ENCODE measurements at regions not wholly inside any gene's neighbourhood (a gene's known extent, or its start where the extent isn't known, plus 50 kb on each side); places are given as distances from the start of the nearest gene placed in this dataset.

DNA sequence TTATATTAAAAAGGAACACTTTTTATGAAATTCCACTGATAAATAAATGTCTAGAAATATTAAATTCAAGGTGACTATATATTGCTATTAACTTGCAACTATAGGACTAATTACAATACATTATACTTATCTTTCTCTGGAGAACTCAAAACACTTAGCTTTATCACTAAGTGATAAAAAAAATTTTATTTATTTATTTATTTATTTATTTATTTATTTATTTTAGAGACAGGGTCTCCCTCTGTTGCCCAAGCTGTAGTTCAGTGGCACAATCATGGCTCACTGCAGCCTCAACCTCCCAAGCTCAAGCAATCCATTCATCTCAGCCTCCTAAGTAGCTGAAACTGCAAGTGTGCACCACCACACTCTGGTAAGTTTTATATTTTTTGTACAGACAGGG lies 451.1 kb downstream of the DSC3 start:
- Mint-ChIP-seq H3K27ac (no peak overlapping the region), H3K27me3 (no peaks in the 10 kb centered on the region), H3K4me1 (no peaks in the 10 kb centered on the region), H3K9me3 (ENCODE audit: insufficient read depth) (peaks cover 2% of the 10 kb centered on the region), H3K4me3 (no peak overlapping the region)
- Histone ChIP-seq H3K36me3 (replicated peaks in 1 of 2; ENCODE audit: control extremely low read depth in 1 of 2, control insufficient read depth in 1 of 2, extremely low read depth in 1 of 2, insufficient read depth in 2 of 2, low read length in 1 of 2) (no peaks in the 10 kb centered on the region), H3K27me3 (replicated peaks in 1 of 4; ENCODE audit: control extremely low read depth in 1 of 4, control insufficient read depth in 3 of 4, insufficient read depth in 4 of 4, low read length in 3 of 4) (no peaks in the 10 kb centered on the region), H3K27ac (ENCODE audit: low read length in 2 of 2) (no peak overlapping the region), H3K4me2 (replicated peaks; ENCODE audit: low read depth, low read length, poor library complexity, severe bottlenecking) (no peak overlapping the region), H3K9ac (ENCODE audit: low read length) (no peak overlapping the region), H3K4me1 (ENCODE audit: control insufficient read depth in 2 of 2, insufficient read depth in 2 of 2, low read length in 2 of 2) (no peaks in the 10 kb centered on the region), H4K20me1 (ENCODE audit: control insufficient read depth, insufficient read depth, low read length, poor library complexity, severe bottlenecking) (no peaks in the 10 kb centered on the region), H2AFZ (ENCODE audit: insufficient read depth, low read depth, low read length, poor library complexity, severe bottlenecking) (no peak overlapping the region), H3K9me3 (ENCODE audit: control extremely low read depth in 1 of 3, control insufficient read depth in 2 of 3, insufficient read depth in 1 of 3, low read length in 2 of 3) (no peaks in the 10 kb centered on the region), H3K79me2 (ENCODE audit: control insufficient read depth, insufficient read depth, low read length) (no peaks in the 10 kb centered on the region), H3K4me3 (ENCODE audit: control extremely low read depth in 1 of 5, extremely low read depth in 1 of 5, insufficient read depth in 1 of 5, low read depth in 2 of 5, low read length in 4 of 5) (no peak overlapping the region)
- DNase-seq (no peak), ATAC-seq (ENCODE audit: low read depth) (no peak)
- CTCF ChIA-PET, result no interaction called here
- POLR2A ChIA-PET, result no interaction called here
- intact Hi-C loops (cut with micrococcal nuclease), result no loop called here
- no peak for TF ChIP-seq EZH2 (IDR thresholded peaks at IDR 0.05; ENCODE audit: borderline replicate concordance, insufficient read depth, low read depth, low read length, poor library complexity, severe bottlenecking)
- TF ChIP-seq, protein P1, sequence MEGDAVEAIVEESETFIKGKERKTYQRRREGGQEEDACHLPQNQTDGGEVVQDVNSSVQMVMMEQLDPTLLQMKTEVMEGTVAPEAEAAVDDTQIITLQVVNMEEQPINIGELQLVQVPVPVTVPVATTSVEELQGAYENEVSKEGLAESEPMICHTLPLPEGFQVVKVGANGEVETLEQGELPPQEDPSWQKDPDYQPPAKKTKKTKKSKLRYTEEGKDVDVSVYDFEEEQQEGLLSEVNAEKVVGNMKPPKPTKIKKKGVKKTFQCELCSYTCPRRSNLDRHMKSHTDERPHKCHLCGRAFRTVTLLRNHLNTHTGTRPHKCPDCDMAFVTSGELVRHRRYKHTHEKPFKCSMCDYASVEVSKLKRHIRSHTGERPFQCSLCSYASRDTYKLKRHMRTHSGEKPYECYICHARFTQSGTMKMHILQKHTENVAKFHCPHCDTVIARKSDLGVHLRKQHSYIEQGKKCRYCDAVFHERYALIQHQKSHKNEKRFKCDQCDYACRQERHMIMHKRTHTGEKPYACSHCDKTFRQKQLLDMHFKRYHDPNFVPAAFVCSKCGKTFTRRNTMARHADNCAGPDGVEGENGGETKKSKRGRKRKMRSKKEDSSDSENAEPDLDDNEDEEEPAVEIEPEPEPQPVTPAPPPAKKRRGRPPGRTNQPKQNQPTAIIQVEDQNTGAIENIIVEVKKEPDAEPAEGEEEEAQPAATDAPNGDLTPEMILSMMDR (IDR thresholded peaks at IDR 0.05), result no peak

DNA sequence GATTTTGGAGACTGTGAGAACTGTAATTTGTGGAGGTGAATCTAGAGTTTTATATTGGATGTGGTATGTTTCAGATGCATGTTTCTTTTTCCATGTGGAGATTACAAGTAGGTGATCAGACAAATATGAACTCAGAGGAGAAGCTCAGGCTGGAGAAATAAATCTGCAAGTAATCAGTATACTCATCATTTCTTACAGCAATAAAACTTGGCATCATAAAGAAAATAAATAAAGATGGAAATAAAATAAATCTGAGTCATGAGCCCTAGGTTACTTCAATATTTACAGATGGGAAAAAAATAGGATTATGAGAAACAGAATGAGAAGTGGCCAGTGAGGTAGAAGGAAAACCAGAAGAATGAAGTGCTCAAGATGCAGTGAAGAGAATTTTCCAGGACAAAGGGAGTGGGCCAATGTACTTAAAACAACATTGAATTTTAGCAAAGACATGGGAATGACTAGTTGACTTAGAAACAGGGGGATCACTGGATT lies 453.8 kb downstream of the DSC3 start:
- Histone ChIP-seq H3K36me3 (replicated peaks in 1 of 2; ENCODE audit: control extremely low read depth in 1 of 2, control insufficient read depth in 1 of 2, extremely low read depth in 1 of 2, insufficient read depth in 2 of 2, low read length in 1 of 2) (no peaks in the 10 kb centered on the region), H3K79me2 (ENCODE audit: control insufficient read depth, insufficient read depth, low read length) (no peaks in the 10 kb centered on the region), H3K9me3 (ENCODE audit: control extremely low read depth in 1 of 3, control insufficient read depth in 2 of 3, insufficient read depth in 1 of 3, low read length in 2 of 3) (no peaks in the 10 kb centered on the region), H3K9ac (ENCODE audit: low read length) (no peak overlapping the region), H4K20me1 (ENCODE audit: control insufficient read depth, insufficient read depth, low read length, poor library complexity, severe bottlenecking) (no peaks in the 10 kb centered on the region), H3K4me1 (ENCODE audit: control insufficient read depth in 2 of 2, insufficient read depth in 2 of 2, low read length in 2 of 2) (no peaks in the 10 kb centered on the region), H2AFZ (ENCODE audit: insufficient read depth, low read depth, low read length, poor library complexity, severe bottlenecking) (no peak overlapping the region), H3K4me2 (replicated peaks; ENCODE audit: low read depth, low read length, poor library complexity, severe bottlenecking) (no peak overlapping the region), H3K27me3 (replicated peaks in 1 of 4; ENCODE audit: control extremely low read depth in 1 of 4, control insufficient read depth in 3 of 4, insufficient read depth in 4 of 4, low read length in 3 of 4) (no peaks in the 10 kb centered on the region), H3K27ac (ENCODE audit: low read length in 2 of 2) (no peak overlapping the region), H3K4me3 (ENCODE audit: control extremely low read depth in 1 of 5, extremely low read depth in 1 of 5, insufficient read depth in 1 of 5, low read depth in 2 of 5, low read length in 4 of 5) (no peak overlapping the region)
- H3K27me3 Mint-ChIP-seq, result no peaks in the 10 kb centered on the region
- no peak overlapping the region for H3K4me3 Mint-ChIP-seq
- ATAC-seq (ENCODE audit: low read depth) (no peak), DNase-seq (no peak)
- intact Hi-C loops (cut with micrococcal nuclease), result no loop called here
- H3K4me1 Mint-ChIP-seq, result no peaks in the 10 kb centered on the region
- POLR2A ChIA-PET, result no interaction called here
- CTCF ChIA-PET, result no interaction called here
- H3K27ac Mint-ChIP-seq, result no peak overlapping the region
- TF ChIP-seq, protein P1 (IDR thresholded peaks at IDR 0.05), result no peak
- no peak for TF ChIP-seq EZH2 (IDR thresholded peaks at IDR 0.05; ENCODE audit: borderline replicate concordance, insufficient read depth, low read depth, low read length, poor library complexity, severe bottlenecking)
- peaks cover 2% of the 10 kb centered on the region for H3K9me3 Mint-ChIP-seq (ENCODE audit: insufficient read depth)

Measured in B cell (primary cell).